HUES64 (cell line): ENCODE measurements at regions not wholly inside any gene's neighbourhood (a gene's known extent, or its start where the extent isn't known, plus 50 kb on each side); places are given as distances from the start of the nearest gene placed in this dataset.

ENCODE experiments used
- H3K27ac ChIP-seq: 2 replicates; pipeline ENCODE4 v1.7.0; 2013; ENCODE audit warnings: low read depth, low read length, inconsistent platforms
- H3K27me3 ChIP-seq: 2 replicates; pipeline ENCODE4 v1.6.1; 2013; ENCODE audit warnings: mild to moderate bottlenecking, low read length; ENCODE audit not compliant: insufficient read depth
- H3K36me3 ChIP-seq: 2 replicates; pipeline ENCODE4 v1.6.1; 2013; ENCODE audit warnings: mild to moderate bottlenecking, low read length; ENCODE audit not compliant: insufficient read depth
- H3K4me1 ChIP-seq: 2 replicates; pipeline ENCODE4 v1.6.1; 2013; ENCODE audit warnings: mild to moderate bottlenecking, low read length, moderate library complexity; ENCODE audit not compliant: insufficient read depth
- H3K4me3 ChIP-seq: 2 replicates; pipeline ENCODE4 v1.5.1; 2013; ENCODE audit warnings: mild to moderate bottlenecking, low read length, moderate library complexity
- H3K9ac ChIP-seq: 2 replicates; pipeline ENCODE4 v1.6.1; 2013; ENCODE audit warnings: mild to moderate bottlenecking, low read depth, low read length
- H3K9me3 ChIP-seq: 2 replicates; pipeline ENCODE4 v1.6.1; 2013; ENCODE audit warnings: low read depth, low read length; ENCODE audit not compliant: insufficient read depth
- WGBS: fragments of 150-250, 120-280 bp; methylation state at CpG from one replicate; pipeline ENCODE4 v1.1.7; 2013; ENCODE audit warnings: missing lambda C conversion rate; 5-methylcytosine and 5-hydroxymethylcytosine counted together

- 94% methylated on average over 7 of the region's 8 CpGs for WGBS
- H3K27ac ChIP-seq: no peak overlapping the region
Measured at GRCh38 chr1:9419369-9420041, 119.8 kb upstream of the SLC25A33 start.

GRCh38 chr1:9420835-9421532 is 118.3 kb upstream of the SLC25A33 start:
- Histone ChIP-seq H3K4me3 (no peak overlapping the region), H3K9ac (no peak overlapping the region), H3K27ac (no peak overlapping the region), H3K36me3 (no peaks in the 10 kb centered on the region), H3K9me3 (no peaks in the 10 kb centered on the region), H3K4me1 (no peaks in the 10 kb centered on the region), H3K27me3 (no peaks in the 10 kb centered on the region)
- WGBS: 98% methylated on average over 4 of the region's 5 CpGs

More at GRCh38 chr1:9419369-9420041, 119.8 kb upstream of the SLC25A33 start:
- Histone ChIP-seq H3K9me3 (no peaks in the 10 kb centered on the region), H3K4me1 (no peaks in the 10 kb centered on the region), H3K27me3 (no peaks in the 10 kb centered on the region), H3K36me3 (no peaks in the 10 kb centered on the region), H3K9ac (no peak overlapping the region), H3K4me3 (no peak overlapping the region)

- no peak overlapping the region for H3K4me3 ChIP-seq
- H3K9me3 ChIP-seq: no peaks in the 10 kb centered on the region
- 91% methylated on average over 5 of the region's 5 CpGs for WGBS
- H3K4me1 ChIP-seq: no peaks in the 10 kb centered on the region
- H3K9ac ChIP-seq: no peak overlapping the region
- H3K36me3 ChIP-seq: no peaks in the 10 kb centered on the region
- no peaks in the 10 kb centered on the region for H3K27me3 ChIP-seq
- H3K27ac ChIP-seq: no peak overlapping the region
Measured at GRCh38 chr1:9421533-9421873, 117.8 kb upstream of the SLC25A33 start.

- Histone ChIP-seq H3K27ac (no peak overlapping the region), H3K27me3 (no peaks in the 10 kb centered on the region), H3K9me3 (no peaks in the 10 kb centered on the region), H3K4me1 (no peaks in the 10 kb centered on the region), H3K4me3 (no peak overlapping the region), H3K36me3 (no peaks in the 10 kb centered on the region), H3K9ac (no peak overlapping the region)
- 88% methylated on average over 14 of the region's 14 CpGs for WGBS
Measured at GRCh38 chr1:9422321-9422720, 116.9 kb upstream of the SLC25A33 start.

- Histone ChIP-seq H3K9ac (no peak overlapping the region), H3K9me3 (no peaks in the 10 kb centered on the region), H3K27me3 (no peaks in the 10 kb centered on the region), H3K4me3 (no peak overlapping the region), H3K27ac (no peak overlapping the region), H3K4me1 (no peaks in the 10 kb centered on the region), H3K36me3 (no peaks in the 10 kb centered on the region)
- 92% methylated on average over 12 of the region's 12 CpGs for WGBS
Measured at GRCh38 chr1:9422911-9423505, 116.3 kb upstream of the SLC25A33 start.

GRCh38 chr1:9424261-9424660 is 115.0 kb upstream of the SLC25A33 start:
- Histone ChIP-seq H3K27ac (no peak overlapping the region), H3K36me3 (no peaks in the 10 kb centered on the region), H3K9ac (no peak overlapping the region), H3K9me3 (no peaks in the 10 kb centered on the region), H3K4me3 (no peak overlapping the region), H3K27me3 (no peaks in the 10 kb centered on the region), H3K4me1 (no peaks in the 10 kb centered on the region)
- 91% methylated on average over 4 of the region's 4 CpGs for WGBS

- no peak overlapping the region for H3K9ac ChIP-seq
- 0 out of 2 replicates have a peak, but pooled peaks cover 3% of the 10 kb centered on the region for H3K4me1 ChIP-seq
- H3K27ac ChIP-seq: no peak overlapping the region
- H3K36me3 ChIP-seq: no peaks in the 10 kb centered on the region
- H3K27me3 ChIP-seq: no peaks in the 10 kb centered on the region
- H3K9me3 ChIP-seq: no peaks in the 10 kb centered on the region
- H3K4me3 ChIP-seq: no peak overlapping the region
- WGBS: 93% methylated on average over 7 of the region's 7 CpGs
Measured at GRCh38 chr1:9425859-9426258, 113.4 kb upstream of the SLC25A33 start.

- 0 out of 2 replicates have a peak, but pooled peaks cover 3% of the 10 kb centered on the region for H3K4me1 ChIP-seq
- WGBS: 86% methylated on average over 13 of the region's 13 CpGs
- H3K27me3 ChIP-seq: no peaks in the 10 kb centered on the region
- no peaks in the 10 kb centered on the region for H3K36me3 ChIP-seq
- no peak overlapping the region for H3K9ac ChIP-seq
- H3K27ac ChIP-seq: no peak overlapping the region
- no peak overlapping the region for H3K4me3 ChIP-seq
- H3K9me3 ChIP-seq: no peaks in the 10 kb centered on the region
Measured at GRCh38 chr1:9426291-9426711, 113.0 kb upstream of the SLC25A33 start.

GRCh38 chr1:9427388-9427787 is 111.9 kb upstream of the SLC25A33 start:
- Histone ChIP-seq H3K4me3 (no peak overlapping the region), H3K36me3 (no peaks in the 10 kb centered on the region), H3K27me3 (no peaks in the 10 kb centered on the region), H3K4me1 (0 out of 2 replicates have a peak, but pooled peaks cover 3% of the 10 kb centered on the region), H3K9ac (no peak overlapping the region), H3K9me3 (no peaks in the 10 kb centered on the region), H3K27ac (no peak overlapping the region)
- 93% methylated on average over 2 of the region's 2 CpGs for WGBS

GRCh38 chr1:9428601-9429341 is 110.5 kb upstream of the SLC25A33 start:
- WGBS: 6% methylated on average over 48 of the region's 48 CpGs
- Histone ChIP-seq H3K27ac (peak overlapping the region; percentile 62; the same call in 1 of the 2 replicates), H3K4me3 (peak overlapping the region; percentile 65), H3K9ac (peak overlapping the region; percentile 72), H3K4me1 (0 out of 2 replicates have a peak, but pooled peaks cover 3% of the 10 kb centered on the region), H3K9me3 (no peaks in the 10 kb centered on the region), H3K36me3 (no peaks in the 10 kb centered on the region), H3K27me3 (no peaks in the 10 kb centered on the region)

GRCh38 chr1:9429342-9429711 is 109.9 kb upstream of the SLC25A33 start:
- Histone ChIP-seq H3K36me3 (no peaks in the 10 kb centered on the region), H3K4me3 (peak overlapping the region; percentile 65), H3K9ac (peak overlapping the region; percentile 72), H3K9me3 (no peaks in the 10 kb centered on the region), H3K4me1 (0 out of 2 replicates have a peak, but pooled peaks cover 3% of the 10 kb centered on the region), H3K27me3 (no peaks in the 10 kb centered on the region), H3K27ac (no peak overlapping the region)
- WGBS: 52% methylated on average over 6 of the region's 6 CpGs
